SK-N-SH (cell line): ENCODE measurements at regions not wholly inside any gene's neighbourhood (a gene's known extent, or its start where the extent isn't known, plus 50 kb on each side); places are given as distances from the start of the nearest gene placed in this dataset.

Experiments used
- CTCF ChIA-PET: fragments of 300-600, 350-600 bp; formaldehyde crosslinking; extraction: SDS; loops from one replicate; lab custom pipeline; 2021; lab: Yijun Ruan, JAX
- POLR2A ChIA-PET: fragments of 350-600 bp; sonication (Branson Sonifier 250); formaldehyde crosslinking; extraction: SDS; loops from one replicate; lab custom pipeline; 2020; ENCODE audit warnings: antibody characterized with exemption, inconsistent platforms; lab: Yijun Ruan, JAX
- DNase-seq: peaks from one replicate; pipeline ENCODE4 v3.0.0; 2012
- H2AFZ ChIP-seq: fragments of 200-600 bp; sonication (generic); 2 replicates; pipeline ENCODE4 v1.8.1; 2016; ENCODE audit warnings: antibody characterized with exemption, mild to moderate bottlenecking, low read depth
- H3F3A ChIP-seq: fragments of 200-600 bp; sonication (generic); replicated peaks from 2 replicates; pipeline ENCODE3; 2016; ENCODE audit warnings: antibody characterized with exemption, mild to moderate bottlenecking; ENCODE audit not compliant: insufficient read depth
- H3K27ac ChIP-seq, 2 experiments: fragments of 200-500 bp in 1 of 2; fragments of 200-600 bp in 1 of 2; sonication (Bioruptor generic) in 1 of 2; sonication (generic), shearing (Covaris generic) in 1 of 2; 2 replicates each; pipeline versions ENCODE4 v1.5.1 to v1.6.1; 2014 to 2016; ENCODE audit warnings: low read depth in 2 of 2, inconsistent platforms in 1 of 2, low read length in 1 of 2, mild to moderate bottlenecking in 1 of 2, mixed read lengths in 1 of 2
- H3K27me3 ChIP-seq: fragments of 200-600 bp; sonication (generic), shearing (Covaris generic); 2 replicates; pipeline ENCODE4 v1.6.1; 2016; ENCODE audit warnings: mixed run types; ENCODE audit not compliant: insufficient read depth
- H3K36me3 ChIP-seq, 2 experiments: fragments of 200-500 bp in 1 of 2; fragments of 200-600 bp in 1 of 2; sonication (Bioruptor generic) in 1 of 2; sonication (generic) in 1 of 2; replicated peaks in 1 of 2; 2 replicates each; pipeline versions ENCODE3 to v1.5.1; 2014 to 2016; ENCODE audit warnings: low read length in 1 of 2, mild to moderate bottlenecking in 1 of 2; ENCODE audit not compliant: insufficient read depth in 2 of 2, control insufficient read depth in 1 of 2
- H3K4me1 ChIP-seq, 2 experiments: fragments of 200-500 bp in 1 of 2; fragments of 200-600 bp in 1 of 2; sonication (Bioruptor generic) in 1 of 2; sonication (generic), shearing (Covaris generic) in 1 of 2; 2 replicates each; pipeline versions ENCODE4 v1.5.1 to v1.6.1; 2014 to 2016; ENCODE audit warnings: low read depth in 1 of 2, low read length in 1 of 2, mixed run types in 1 of 2; ENCODE audit not compliant: insufficient read depth in 2 of 2, control insufficient read depth in 1 of 2
- H3K4me2 ChIP-seq: fragments of 200-600 bp; sonication (generic), shearing (Covaris generic); 2 replicates; pipeline ENCODE4 v1.6.1; 2017; ENCODE audit warnings: mixed run types
- H3K4me3 ChIP-seq, 2 experiments: fragments of 200-500 bp in 1 of 2; fragments of 200-600 bp in 1 of 2; sonication (Bioruptor generic) in 1 of 2; sonication (generic), shearing (Covaris generic) in 1 of 2; 2 replicates each; pipeline versions ENCODE4 v1.5.1 to v1.8.1; 2014 to 2016; ENCODE audit warnings: low read depth in 2 of 2, inconsistent platforms in 1 of 2, low read length in 1 of 2, mild to moderate bottlenecking in 1 of 2, mixed read lengths in 1 of 2, moderate library complexity in 1 of 2
- H3K79me2 ChIP-seq: fragments of 200-600 bp; sonication (generic); 2 replicates; pipeline ENCODE4 v1.8.1; 2017; ENCODE audit warnings: mild to moderate bottlenecking; ENCODE audit not compliant: insufficient read depth
- H3K9ac ChIP-seq: fragments of 200-600 bp; sonication (generic); 2 replicates; pipeline ENCODE4 v1.6.1; 2017; ENCODE audit warnings: mixed run types
- H3K9me2 ChIP-seq: fragments of 200-600 bp; sonication (generic); 2 replicates; pipeline ENCODE4 v1.6.1; 2017; ENCODE audit warnings: mixed run types
- H3K9me3 ChIP-seq: fragments of 200-600 bp; sonication (generic); 2 replicates; pipeline ENCODE4 v1.6.1; 2017; ENCODE audit warnings: mixed run types, mild to moderate bottlenecking, moderate library complexity
- H4K20me1 ChIP-seq: fragments of 200-600 bp; sonication (generic); 2 replicates; pipeline ENCODE4 v1.6.1; 2017; ENCODE audit warnings: mild to moderate bottlenecking, mixed run types; ENCODE audit not compliant: insufficient read depth
- CHD2 ChIP-seq: fragments of 150-350 bp; IDR thresholded peaks from 2 replicates; pipeline ENCODE4 v1.6.1; 2018; ENCODE audit warnings: low read length; ENCODE audit not compliant: partially characterized antibody
- CTCF ChIP-seq: fragments of 200-600 bp; sonication (generic); IDR thresholded peaks from 2 replicates; pipeline ENCODE4 v1.6.1; 2017; ENCODE audit warnings: antibody characterized with exemption, mild to moderate bottlenecking, moderate library complexity
- FOXJ3 ChIP-seq: sonication (generic); formaldehyde crosslinking; IDR thresholded peaks from 2 replicates; pipeline ENCODE4 v1.5.1; 2020; ENCODE audit warnings: mild to moderate bottlenecking, missing genetic modification reagents
- MAX ChIP-seq: IDR thresholded peaks from 2 replicates; pipeline ENCODE4 v1.4.0; 2012; ENCODE audit warnings: low read depth
- MXI1 ChIP-seq: IDR thresholded peaks from 2 replicates; pipeline ENCODE4 v1.6.1; 2012; ENCODE audit warnings: mild to moderate bottlenecking, low read depth, low read length, improper control_type of control experiment
- PBX3 ChIP-seq: IDR thresholded peaks from 2 replicates; pipeline ENCODE4; 2012
- RFX5 ChIP-seq: IDR thresholded peaks from 2 replicates; pipeline ENCODE4 v1.6.1; 2012; ENCODE audit warnings: mild to moderate bottlenecking, improper control_type of control experiment, low read length
- TEAD4 ChIP-seq: IDR thresholded peaks from 2 replicates; pipeline ENCODE4 v1.4.0; 2012; ENCODE audit warnings: mild to moderate bottlenecking, borderline replicate concordance; ENCODE audit not compliant: insufficient read depth
- USF2 ChIP-seq: fragments of 150-350 bp; IDR thresholded peaks from 2 replicates; pipeline ENCODE4 v1.6.1; 2017; ENCODE audit warnings: antibody characterized with exemption, low read length, low read depth, borderline replicate concordance
- WGBS: methylation state at CpG from one replicate; pipeline ENCODE4 v1.1.6; 2017; ENCODE audit warnings: low lambda C conversion rate; 5-methylcytosine and 5-hydroxymethylcytosine counted together

- CTCF ChIA-PET: no interaction called here
- no peaks in the 10 kb centered on the region for H3K36me3 ChIP-seq
- no peak overlapping the region for H3K9ac ChIP-seq
- H3K79me2 ChIP-seq: no peaks in the 10 kb centered on the region
- H4K20me1 ChIP-seq: no peaks in the 10 kb centered on the region
- no peak overlapping the region for H2AFZ ChIP-seq
- H3K4me3 ChIP-seq: no peak overlapping the region
- POLR2A ChIA-PET: no interaction called here
- H3F3A ChIP-seq: no peaks in the 10 kb centered on the region
- no peak for DNase-seq
- no peaks in the 10 kb centered on the region for H3K27me3 ChIP-seq
- H3K4me2 ChIP-seq: no peak overlapping the region
- no peaks in the 10 kb centered on the region for H3K4me1 ChIP-seq
- no peak overlapping the region for H3K27ac ChIP-seq
- no peaks in the 10 kb centered on the region; the same call in 1 of the 2 replicates for H3K9me3 ChIP-seq
- TF ChIP-seq MAX (no peak), CHD2 (no peak), RFX5 (no peak), FOXJ3 (CRISPR knock-in tag) (no peak), MXI1 (no peak), PBX3 (no peak), TEAD4 (no peak)
- no peaks in the 10 kb centered on the region for H3K9me2 ChIP-seq
Measured at GRCh38 chr4:45910511-45910910, 213.3 kb downstream of the GABRG1 start.

GRCh38 chr4:45897946-45898585, 225.8 kb downstream of the GABRG1 start:
- H3F3A ChIP-seq: no peaks in the 10 kb centered on the region
- H3K27me3 ChIP-seq: no peaks in the 10 kb centered on the region
- 9% methylated on average over 4 of the region's 4 CpGs for WGBS
- no peaks in the 10 kb centered on the region for H3K79me2 ChIP-seq
- no peak for DNase-seq
- no peak overlapping the region for H3K4me2 ChIP-seq
- H2AFZ ChIP-seq: no peak overlapping the region
- no peaks in the 10 kb centered on the region for H3K4me1 ChIP-seq
- POLR2A ChIA-PET: no interaction called here
- no peaks in the 10 kb centered on the region for H3K9me2 ChIP-seq
- no peaks in the 10 kb centered on the region for H4K20me1 ChIP-seq
- no peak for TF ChIP-seq USF2
- TF ChIP-seq CTCF: no peak
- no peak for TF ChIP-seq CHD2
- TF ChIP-seq, all 33 proteins: peak for 0
- Histone ChIP-seq H3K36me3 (no peaks in the 10 kb centered on the region), H3K9me3 (no peaks in the 10 kb centered on the region), H3K4me3 (no peak overlapping the region), H3K9ac (no peak overlapping the region), H3K27ac (no peak overlapping the region)
- CTCF ChIA-PET: no interaction called here
